Inferior parietal cortex (tissue), 1 donor: ENCODE measurements at regions not wholly inside any gene's neighbourhood (a gene's known extent, or its start where the extent isn't known, plus 50 kb on each side); places are given as distances from the start of the nearest gene placed in this dataset.

Experiments used
- DNase-seq: peaks from one replicate; pipeline ENCODE4 v3.0.0-alpha.2; 2016; ENCODE audit errors: extremely low spot score

DNA sequence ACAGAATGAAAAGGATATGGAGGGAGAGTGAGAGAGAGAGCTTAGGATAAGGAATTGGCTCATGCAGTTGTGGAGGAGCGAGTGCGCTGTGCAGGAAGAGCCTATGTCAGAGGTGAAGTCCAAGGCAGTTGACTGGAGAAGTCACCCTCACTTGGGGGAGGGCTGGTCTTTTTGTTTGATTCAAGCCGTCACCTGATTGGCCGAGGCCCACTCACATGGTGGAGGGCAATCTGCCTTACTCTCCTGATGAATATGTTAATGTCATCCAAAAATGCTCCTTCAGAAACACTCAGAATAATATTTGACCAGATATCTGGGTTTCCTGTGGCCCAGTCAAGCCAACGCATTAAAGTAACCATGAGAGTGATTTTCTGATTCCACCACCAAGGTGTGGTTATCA, 131.7 kb downstream of the KATNIP start:
- DNase-seq = no peak

- DNase-seq = no peak
These were observed 134.1 kb downstream of the KATNIP start for GRCh38 chr16:27684047-27684446.

GRCh38 chr16:27685807-27686206, 135.9 kb downstream of the KATNIP start:
- DNase-seq = no peak

- DNase-seq = no peak
These were observed 137.0 kb downstream of the KATNIP start for GRCh38 chr16:27686926-27687325.

- DNase-seq = no peak
These were observed 137.7 kb downstream of the KATNIP start for GRCh38 chr16:27687605-27688004.

DNA sequence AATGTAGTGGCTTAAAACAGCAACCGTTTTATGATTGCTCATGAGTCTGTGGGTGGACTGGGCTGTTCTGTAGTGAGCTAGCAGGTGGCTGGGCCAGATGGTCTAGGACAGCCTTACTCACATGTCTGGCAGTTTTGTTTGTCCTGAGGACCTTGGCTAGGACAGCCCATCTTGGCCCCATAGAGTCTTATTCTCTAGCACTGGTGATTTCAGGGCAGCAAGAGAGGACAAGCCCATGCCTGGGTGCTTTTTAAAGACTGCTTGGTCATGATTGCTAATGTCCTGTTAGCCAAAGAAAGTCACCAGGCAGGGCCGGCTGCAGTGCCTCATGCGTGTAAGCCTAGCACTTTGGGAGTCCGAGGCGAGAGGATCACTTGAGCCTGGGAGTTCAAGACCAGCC, 139.8 kb downstream of the KATNIP start:
- DNase-seq = no peak

DNA sequence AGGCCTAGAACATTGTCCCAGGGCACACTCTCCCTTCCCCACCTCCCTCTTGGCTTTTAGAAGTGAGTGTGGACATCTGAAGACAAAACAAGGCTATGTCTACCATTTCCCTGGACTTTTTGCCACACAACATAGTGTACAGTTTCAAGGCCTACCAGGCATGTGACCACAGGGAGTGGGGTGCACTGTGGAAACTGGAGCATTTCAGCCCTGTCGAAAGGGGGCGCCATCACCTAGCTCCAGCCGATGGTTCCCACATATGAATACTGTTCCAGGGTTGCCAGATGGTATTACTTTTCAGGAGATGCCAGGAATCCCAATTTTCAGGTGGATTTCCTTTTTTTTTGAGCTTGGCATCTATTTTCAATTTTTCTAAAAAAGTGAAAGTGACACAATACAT, 140.7 kb downstream of the KATNIP start:
- DNase-seq = no peak

DNA sequence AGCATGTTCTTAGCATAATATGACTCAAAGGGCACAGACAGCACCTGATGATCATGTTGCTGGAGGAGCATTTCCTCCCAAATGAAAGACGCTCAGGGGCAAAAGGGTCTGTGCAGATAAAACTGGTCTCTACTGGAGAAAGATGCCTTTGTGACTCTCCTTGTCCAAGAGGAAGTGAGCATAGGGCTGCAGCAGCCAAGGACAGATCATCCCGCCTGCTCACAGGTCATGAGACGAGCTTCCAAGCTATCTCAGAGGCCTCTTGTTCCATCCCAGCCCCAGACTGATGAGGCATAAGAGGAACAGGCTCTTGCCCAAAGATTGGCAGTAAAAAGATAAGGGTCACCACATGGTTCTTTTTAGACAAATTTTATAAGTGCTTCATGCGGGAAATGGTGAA, 141.8 kb downstream of the KATNIP start:
- no peak for DNase-seq

- no peak for DNase-seq
These were observed 142.6 kb downstream of the KATNIP start for GRCh38 chr16:27692576-27692975.

- DNase-seq = no peak
These were observed 145.2 kb downstream of the KATNIP start for GRCh38 chr16:27695161-27695560.

- no peak for DNase-seq
These were observed 148.3 kb downstream of the KATNIP start for GRCh38 chr16:27698266-27698665.

DNA sequence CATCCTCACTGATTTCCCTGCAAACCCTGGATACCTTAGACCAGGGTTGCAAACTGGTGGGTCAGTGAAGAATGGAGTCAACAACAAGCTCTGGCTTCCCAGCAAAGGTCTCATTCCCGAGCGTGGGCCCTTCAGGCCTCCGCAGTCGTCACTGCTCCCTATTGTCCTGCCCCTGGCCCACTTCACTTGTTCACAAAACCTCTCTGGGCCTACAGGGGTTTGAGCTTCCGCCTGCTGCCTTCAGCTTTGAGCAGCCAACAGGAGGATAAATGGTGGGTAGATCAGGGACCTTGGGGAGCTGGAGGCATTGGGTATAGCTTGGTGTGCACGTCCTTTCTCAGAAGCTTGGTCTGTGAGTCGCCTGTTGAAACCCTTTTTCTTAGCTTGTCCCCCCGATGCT, 148.8 kb downstream of the KATNIP start:
- no peak for DNase-seq

GRCh38 chr16:27699540-27699939, 149.6 kb downstream of the KATNIP start:
- DNase-seq = no peak

DNA sequence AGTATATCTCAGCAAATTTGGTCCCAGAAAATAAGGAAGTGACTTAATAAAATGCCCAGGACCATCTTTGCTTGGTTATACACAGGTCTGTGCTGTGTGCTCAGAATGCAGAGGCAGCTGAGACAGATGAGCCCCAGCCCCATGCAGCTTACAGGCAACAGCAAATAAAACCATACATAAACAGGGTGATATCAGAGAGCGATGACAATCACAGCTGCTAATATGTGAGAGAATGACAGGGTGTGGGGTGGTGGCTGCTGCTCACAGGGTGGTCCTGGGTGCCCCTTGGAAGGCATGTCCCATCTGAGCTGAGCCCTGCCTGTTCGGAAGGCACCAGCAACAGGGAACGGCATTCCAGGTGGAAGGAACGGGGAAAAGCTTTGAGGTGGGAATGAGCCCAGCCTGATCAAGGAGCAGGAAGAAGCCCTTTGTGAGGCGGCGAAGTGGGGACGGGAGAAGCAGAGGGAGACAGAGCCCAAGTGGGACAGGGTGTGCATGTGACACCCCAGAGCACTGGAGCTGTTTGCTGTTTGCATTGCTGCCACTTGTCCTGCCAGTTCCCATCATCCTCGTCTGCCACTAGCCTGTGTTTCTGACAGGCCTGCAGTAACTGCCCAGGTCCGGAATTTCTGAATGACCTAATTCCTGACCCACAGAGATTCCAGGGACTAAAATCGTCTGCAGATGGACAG, 150.5 kb downstream of the KATNIP start:
- DNase-seq = no peak

- DNase-seq = no peak
These were observed 151.4 kb downstream of the KATNIP start for GRCh38 chr16:27701381-27701780.

- no peak for DNase-seq
These were observed 153.2 kb downstream of the KATNIP start for GRCh38 chr16:27703121-27703520.

DNA sequence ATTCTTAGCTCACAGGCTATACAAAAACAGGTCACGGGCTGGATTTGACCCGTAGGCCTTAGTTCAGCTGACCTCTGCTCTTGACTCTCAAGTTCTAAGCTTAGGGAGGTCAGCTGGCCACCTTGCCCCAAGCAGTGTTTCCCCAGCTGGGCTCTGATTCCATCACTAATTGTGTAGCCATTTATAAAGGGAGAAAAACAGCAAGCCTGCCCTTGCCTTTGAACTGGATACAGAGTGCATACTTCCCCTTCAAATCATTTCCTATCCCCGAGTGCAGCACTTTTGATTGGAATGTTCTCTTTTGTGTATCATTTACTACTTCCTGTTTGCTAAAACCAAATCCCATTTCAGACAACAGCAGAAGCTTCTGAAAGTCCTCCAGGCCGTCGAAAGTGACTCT, 153.6 kb downstream of the KATNIP start:
- no peak for DNase-seq

DNA sequence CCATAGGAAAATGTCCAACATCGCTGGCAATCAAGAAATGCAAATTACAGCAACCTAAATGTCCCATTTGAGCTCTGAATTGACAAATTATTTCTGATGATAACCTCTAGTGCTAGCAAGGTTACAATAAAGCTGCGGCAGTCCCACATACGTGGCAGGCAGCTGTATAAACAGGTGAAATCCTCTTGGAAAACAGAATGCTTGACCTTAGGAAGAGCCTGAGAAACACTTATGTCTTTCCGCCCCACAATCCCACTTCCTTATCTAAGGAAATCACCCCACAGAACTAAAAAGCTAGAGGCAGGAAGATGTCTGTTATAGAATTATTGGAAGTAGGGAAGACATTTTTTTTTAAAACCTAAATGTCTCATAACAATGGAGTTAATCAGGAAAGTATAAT, 154.3 kb downstream of the KATNIP start:
- no peak for DNase-seq

DNA sequence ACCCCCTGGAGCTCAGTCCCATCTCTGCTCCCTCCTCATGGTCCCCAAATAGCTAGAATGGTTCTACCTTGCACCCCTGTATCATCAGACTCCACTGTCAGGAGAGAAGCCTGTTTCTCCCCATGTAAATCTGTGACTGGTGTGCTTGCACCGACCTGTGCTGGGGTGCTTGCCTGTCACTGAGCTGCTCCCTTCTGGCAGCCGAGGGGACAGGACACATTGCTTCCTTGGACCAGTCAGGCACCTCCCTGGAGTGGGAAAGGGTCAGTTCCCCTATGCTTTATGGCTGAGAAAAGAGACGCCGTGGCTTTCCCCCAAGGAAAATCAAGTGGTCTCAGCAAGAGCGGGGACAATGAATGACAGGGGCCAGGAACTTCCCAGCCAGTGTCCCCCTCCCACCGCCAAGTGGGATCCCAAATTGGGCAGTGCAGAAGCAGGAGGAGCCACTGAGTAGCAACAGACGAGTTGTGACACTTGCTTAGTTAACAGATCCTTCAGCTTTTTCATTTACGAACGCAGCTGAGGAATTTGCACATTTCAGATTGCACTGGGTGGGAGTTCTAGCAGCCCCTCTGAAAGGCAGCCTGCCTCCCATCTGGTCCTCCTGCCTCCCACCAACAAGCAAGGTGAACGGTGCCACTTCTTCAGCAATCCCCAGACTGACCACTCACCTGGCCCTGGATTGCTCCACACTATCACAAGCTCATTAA, 156.4 kb downstream of the KATNIP start:
- no peak for DNase-seq

DNA sequence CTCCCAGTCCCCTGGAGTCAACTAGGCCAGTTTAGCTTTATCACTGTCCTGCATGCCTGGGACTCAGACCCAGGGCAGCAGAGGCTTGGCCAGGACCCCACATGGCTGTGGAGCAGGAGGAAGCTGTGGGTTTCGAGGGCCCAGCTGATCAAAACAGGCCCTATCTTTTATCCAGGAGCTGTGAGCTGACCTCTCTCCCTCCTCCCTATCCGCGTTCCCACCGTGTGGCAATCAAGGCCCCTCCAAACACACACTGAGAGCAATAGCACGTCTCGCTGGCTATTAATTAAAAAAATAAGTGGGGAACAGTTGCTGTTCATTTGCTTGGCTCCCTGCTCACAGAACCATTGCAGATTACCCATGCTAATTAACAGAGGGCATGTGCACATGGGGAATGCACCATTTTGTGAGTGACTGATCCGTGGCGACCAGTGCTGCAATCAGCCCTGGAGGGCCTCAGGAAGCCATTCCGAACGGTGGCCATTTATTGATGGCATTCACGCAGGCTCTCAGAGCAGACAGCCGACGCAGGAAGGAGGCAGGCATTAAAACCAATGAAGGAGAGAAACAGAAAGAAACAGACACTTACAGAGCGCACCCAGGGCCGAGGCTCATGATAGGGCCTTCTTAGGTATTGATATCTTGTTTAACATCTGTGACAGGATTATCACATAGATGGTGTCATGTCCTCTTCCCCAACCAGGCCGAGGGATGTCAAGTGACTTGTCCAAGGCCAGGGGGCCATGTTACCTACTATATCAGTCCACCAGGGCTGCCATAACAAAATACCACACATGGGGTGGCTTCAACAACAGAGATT, 157.1 kb downstream of the KATNIP start:
- DNase-seq = no peak

GRCh38 chr16:27708651-27709050, 158.7 kb downstream of the KATNIP start:
- DNase-seq = no peak

DNA sequence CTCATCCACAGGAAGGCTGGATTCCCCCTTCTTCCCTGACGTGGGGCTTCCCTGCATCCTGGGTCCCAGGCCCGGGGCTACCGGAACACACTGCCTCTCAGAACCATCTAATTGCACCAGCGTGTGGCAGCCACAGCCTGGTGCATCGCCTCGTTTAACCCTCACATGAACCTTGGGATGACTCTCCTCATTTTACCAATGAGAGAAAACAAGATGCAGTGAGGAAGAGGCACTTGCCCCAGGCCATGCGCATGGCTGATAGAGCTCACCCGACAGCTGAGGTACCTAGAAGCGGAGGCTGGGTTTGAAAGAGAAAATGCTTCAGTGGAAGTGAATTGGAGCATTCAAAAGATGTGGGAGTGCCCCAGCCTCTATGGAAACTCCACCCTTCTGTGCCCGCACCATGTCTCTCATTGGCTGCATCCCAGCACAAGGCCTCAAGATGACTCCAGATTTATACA, 162.3 kb downstream of the KATNIP start:
- no peak for DNase-seq

DNA sequence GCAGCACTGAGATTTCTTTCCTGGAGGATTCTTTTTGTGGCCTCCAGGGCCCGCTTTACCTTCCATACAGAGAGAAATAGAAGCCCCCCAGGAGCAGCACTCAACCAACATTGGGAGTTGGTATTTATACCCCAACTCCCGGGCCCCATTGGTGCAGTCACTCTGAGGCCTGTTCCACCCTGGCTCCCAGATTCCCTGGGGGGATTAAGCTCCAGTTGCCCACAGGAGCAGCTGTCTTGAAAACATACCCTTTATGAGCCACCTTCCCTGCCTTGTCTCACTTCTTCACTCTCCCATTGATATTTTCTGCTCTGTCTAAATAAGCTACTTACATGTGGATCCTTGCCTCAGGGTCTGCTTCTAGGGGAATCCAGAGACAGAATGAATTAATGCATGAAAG, 167.8 kb downstream of the KATNIP start:
- no peak for DNase-seq
